ENCODE measurements at regions not wholly inside any gene's neighbourhood (a gene's known extent, or its start where the extent isn't known, plus 50 kb on each side); places are given as distances from the start of the nearest gene placed in this dataset.

- H3K4me2 ChIP-seq (ENCODE audit: low read length): no peak overlapping the region
- H3K4me3 ChIP-seq (ENCODE audit: insufficient read depth, low read depth, low read length): no peak overlapping the region
- no peak overlapping the region for H3K9ac ChIP-seq (ENCODE audit: low read length)
- H2AFZ ChIP-seq (ENCODE audit: low read depth, low read length): no peak overlapping the region
- no peaks in the 10 kb centered on the region for H3K36me3 Mint-ChIP-seq (ENCODE audit: low read depth, unreplicated experiment)
- H3K9me3 ChIP-seq (ENCODE audit: insufficient read depth, low read depth, low read length): no peaks in the 10 kb centered on the region
- no peak overlapping the region for H3K27ac Mint-ChIP-seq (ENCODE audit: unreplicated experiment)
- no peak overlapping the region for H3K27ac ChIP-seq (ENCODE audit: low read depth, low read length)
- TF ChIP-seq CTCF (IDR thresholded peaks at IDR 0.05; ENCODE audit: insufficient read depth, low read depth, low read length): no peak
- no peak for TF ChIP-seq EZH2 (IDR thresholded peaks at IDR 0.05; ENCODE audit: insufficient read depth, low read length)
- no peaks in the 10 kb centered on the region for H3K4me1 Mint-ChIP-seq (ENCODE audit: low read depth, unreplicated experiment)
- no peak for DNase-seq (ENCODE audit: low read depth)
- no peak for FAIRE-seq
- H3K27me3 ChIP-seq (ENCODE audit: insufficient read depth, low read length): no peaks in the 10 kb centered on the region
- no peaks in the 10 kb centered on the region for H3K36me3 ChIP-seq (ENCODE audit: insufficient read depth, low read length)
- H3K79me2 ChIP-seq (ENCODE audit: insufficient read depth, low read length): no peaks in the 10 kb centered on the region
- no peak overlapping the region for H3K4me3 Mint-ChIP-seq (ENCODE audit: unreplicated experiment)
- H3K4me1 ChIP-seq (ENCODE audit: insufficient read depth, low read length): no peaks in the 10 kb centered on the region
- no peaks in the 10 kb centered on the region for H3K27me3 Mint-ChIP-seq (ENCODE audit: low read depth, unreplicated experiment)
- H4K20me1 ChIP-seq (ENCODE audit: insufficient read depth, low read length): no peaks in the 10 kb centered on the region
- H3K9me3 Mint-ChIP-seq (ENCODE audit: unreplicated experiment): no peaks in the 10 kb centered on the region
Measured at GRCh38 chr6:147849401-147850330, 341.2 kb downstream of the SAMD5 start.

GRCh38 chr6:147852772-147853171, 344.3 kb downstream of the SAMD5 start:
- no peaks in the 10 kb centered on the region for H3K27me3 Mint-ChIP-seq (ENCODE audit: low read depth, unreplicated experiment)
- H3K36me3 Mint-ChIP-seq (ENCODE audit: low read depth, unreplicated experiment): no peaks in the 10 kb centered on the region
- Histone ChIP-seq H3K27ac (ENCODE audit: low read depth, low read length) (no peak overlapping the region), H3K4me3 (ENCODE audit: insufficient read depth, low read depth, low read length) (no peak overlapping the region), H3K9ac (ENCODE audit: low read length) (no peak overlapping the region), H3K4me1 (ENCODE audit: insufficient read depth, low read length) (no peaks in the 10 kb centered on the region), H4K20me1 (ENCODE audit: insufficient read depth, low read length) (no peaks in the 10 kb centered on the region), H2AFZ (ENCODE audit: low read depth, low read length) (no peak overlapping the region), H3K79me2 (ENCODE audit: insufficient read depth, low read length) (no peaks in the 10 kb centered on the region), H3K4me2 (ENCODE audit: low read length) (no peak overlapping the region), H3K36me3 (ENCODE audit: insufficient read depth, low read length) (no peaks in the 10 kb centered on the region), H3K27me3 (ENCODE audit: insufficient read depth, low read length) (no peaks in the 10 kb centered on the region), H3K9me3 (ENCODE audit: insufficient read depth, low read depth, low read length) (no peaks in the 10 kb centered on the region)
- H3K4me1 Mint-ChIP-seq (ENCODE audit: low read depth, unreplicated experiment): no peaks in the 10 kb centered on the region
- DNase-seq (ENCODE audit: low read depth) (no peak), FAIRE-seq (no peak)
- TF ChIP-seq EZH2 (IDR thresholded peaks at IDR 0.05; ENCODE audit: insufficient read depth, low read length): no peak
- no peak for TF ChIP-seq CTCF (IDR thresholded peaks at IDR 0.05; ENCODE audit: insufficient read depth, low read depth, low read length)
- H3K9me3 Mint-ChIP-seq (ENCODE audit: unreplicated experiment): no peaks in the 10 kb centered on the region
- H3K4me3 Mint-ChIP-seq (ENCODE audit: unreplicated experiment): no peak overlapping the region
- H3K27ac Mint-ChIP-seq (ENCODE audit: unreplicated experiment): no peak overlapping the region

- H3K4me3 ChIP-seq (ENCODE audit: insufficient read depth, low read depth, low read length): no peak overlapping the region
- FAIRE-seq: no peak
- no peaks in the 10 kb centered on the region for H3K27me3 Mint-ChIP-seq (ENCODE audit: low read depth, unreplicated experiment)
Measured at GRCh38 chr6:147853574-147853973, 345.1 kb downstream of the SAMD5 start.

More at GRCh38 chr6:147853574-147853973, 345.1 kb downstream of the SAMD5 start:
- no peaks in the 10 kb centered on the region for H4K20me1 ChIP-seq (ENCODE audit: insufficient read depth, low read length)
- H3K36me3 Mint-ChIP-seq (ENCODE audit: low read depth, unreplicated experiment): no peaks in the 10 kb centered on the region
- H3K4me1 Mint-ChIP-seq (ENCODE audit: low read depth, unreplicated experiment): no peaks in the 10 kb centered on the region
- no peaks in the 10 kb centered on the region for H3K36me3 ChIP-seq (ENCODE audit: insufficient read depth, low read length)
- no peak overlapping the region for H3K9ac ChIP-seq (ENCODE audit: low read length)
- H3K27me3 ChIP-seq (ENCODE audit: insufficient read depth, low read length): no peaks in the 10 kb centered on the region
- TF ChIP-seq CTCF (IDR thresholded peaks at IDR 0.05; ENCODE audit: insufficient read depth, low read depth, low read length): no peak
- TF ChIP-seq EZH2 (IDR thresholded peaks at IDR 0.05; ENCODE audit: insufficient read depth, low read length): no peak
- H3K79me2 ChIP-seq (ENCODE audit: insufficient read depth, low read length): no peaks in the 10 kb centered on the region
- DNase-seq (ENCODE audit: low read depth): no peak
- no peaks in the 10 kb centered on the region for H3K9me3 ChIP-seq (ENCODE audit: insufficient read depth, low read depth, low read length)
- H3K9me3 Mint-ChIP-seq (ENCODE audit: unreplicated experiment): no peaks in the 10 kb centered on the region
- no peak overlapping the region for H3K4me3 Mint-ChIP-seq (ENCODE audit: unreplicated experiment)
- H3K4me1 ChIP-seq (ENCODE audit: insufficient read depth, low read length): no peaks in the 10 kb centered on the region
- no peak overlapping the region for H3K27ac Mint-ChIP-seq (ENCODE audit: unreplicated experiment)
- H3K4me2 ChIP-seq (ENCODE audit: low read length): no peak overlapping the region
- no peak overlapping the region for H3K27ac ChIP-seq (ENCODE audit: low read depth, low read length)
- H2AFZ ChIP-seq (ENCODE audit: low read depth, low read length): no peak overlapping the region

Data from astrocyte (in vitro differentiated cells and primary cell).